HepG2 (cell line): ENCODE measurements at regions not wholly inside any gene's neighbourhood (a gene's known extent, or its start where the extent isn't known, plus 50 kb on each side); places are given as distances from the start of the nearest gene placed in this dataset.

Experiments
- HMG20A ChIP-seq: IDR thresholded peaks from 2 replicates; pipeline ENCODE4 v1.6.1; 2016; ENCODE audit warnings: borderline replicate concordance
- NCOA5 ChIP-seq: sonication (generic); formaldehyde crosslinking; IDR thresholded peaks from 2 replicates; pipeline ENCODE4 v1.4.0; 2020; ENCODE audit warnings: missing genetic modification reagents
- POLR2A ChIP-seq, 2 experiments: IDR thresholded peaks; 2 replicates each; pipeline ENCODE4 v1.6.1; 2011; ENCODE audit warnings: low read depth in 2 of 2, low read length in 2 of 2, mild to moderate bottlenecking in 1 of 2, moderate library complexity in 1 of 2; ENCODE audit not compliant: insufficient read depth in 1 of 2
- ZSCAN9 ChIP-seq: IDR thresholded peaks from 2 replicates; pipeline ENCODE4 v1.6.1; 2016; ENCODE audit warnings: borderline replicate concordance

DNA sequence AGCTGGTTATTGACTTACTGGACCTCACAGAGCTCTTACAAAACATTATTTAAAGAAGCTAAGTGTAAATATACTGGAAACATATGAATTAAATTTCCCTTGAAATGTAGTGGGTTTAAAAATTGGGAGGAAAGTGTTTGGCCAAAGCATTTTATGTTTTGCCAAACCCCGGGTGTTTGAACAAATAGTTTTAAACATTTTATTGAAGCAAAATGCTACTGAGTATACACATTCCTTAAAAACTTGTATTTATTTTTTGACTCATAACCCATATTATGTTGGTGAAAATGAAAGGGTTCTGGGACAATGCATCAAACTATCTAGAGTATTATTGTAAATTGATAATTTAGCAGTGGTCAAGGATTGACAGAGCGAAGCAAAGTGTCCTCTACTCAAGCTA, 1048.5 kb downstream of the SLC6A15 start:
- TF ChIP-seq HMG20A (CRISPR knock-in tag) (no peak), NCOA5 (CRISPR knock-in tag) (no peak), POLR2A (IDR thresholded peaks at IDR 0.05; ENCODE audit: insufficient read depth in 1 of 2, low read depth in 2 of 2, low read length in 2 of 2) (no peak), ZSCAN9 (CRISPR knock-in tag) (no peak)
